PC-9 (cell line): ENCODE measurements at regions not wholly inside any gene's neighbourhood (a gene's known extent, or its start where the extent isn't known, plus 50 kb on each side); places are given as distances from the start of the nearest gene placed in this dataset.

Source experiments
- BruUV-seq: library from RNA; stranded (reverse); fragments of 400-500 nt; replicated peaks from 2 replicates; lab custom pipeline; 2021; lab: Mats Ljungman, UMichigan
- CTCF ChIA-PET: fragments of 300-600 bp; sonication (Branson Sonifier 250); formaldehyde crosslinking; loops from one replicate; lab custom pipeline; 2022; ENCODE audit warnings: antibody characterized with exemption; lab: Charles Lee
- POLR2A ChIA-PET: fragments of 300-600 bp; sonication (Branson Sonifier 250); formaldehyde crosslinking; loops from one replicate; lab custom pipeline; 2022; ENCODE audit warnings: antibody characterized with exemption; ENCODE audit not compliant: unreplicated experiment; lab: Charles Lee
- DNase-seq, 2 experiments: peaks; one replicate each; pipeline versions ENCODE4 v3.0.0 to v3.0.0-alpha.2; 2015 to 2022; ENCODE audit warnings: mixed read lengths in 1 of 2
- H2AFZ ChIP-seq: fragments of 200-600 bp; sonication (generic); 2 replicates; pipeline ENCODE4 v1.8.1; 2017; ENCODE audit warnings: antibody characterized with exemption
- H3F3A ChIP-seq: fragments of 200-600 bp; sonication (generic); 2 replicates; pipeline ENCODE4 v1.8.1; 2017; ENCODE audit warnings: antibody characterized with exemption, mild to moderate bottlenecking, low read depth; ENCODE audit not compliant: insufficient read depth
- H3K27ac ChIP-seq: fragments of 200-600 bp; sonication (generic); 2 replicates; pipeline ENCODE4 v1.6.1; 2016; ENCODE audit warnings: mixed run types
- H3K27me3 ChIP-seq: fragments of 200-600 bp; sonication (generic); 2 replicates; pipeline ENCODE4 v1.6.1; 2016; ENCODE audit warnings: low read depth, mixed run types; ENCODE audit not compliant: insufficient read depth
- H3K36me3 ChIP-seq: fragments of 200-600 bp; sonication (generic); 2 replicates; pipeline ENCODE4 v1.6.1; 2016; ENCODE audit warnings: low read depth, mixed run types
- H3K4me1 ChIP-seq: fragments of 200-600 bp; sonication (generic); replicated peaks from 2 replicates; pipeline ENCODE4 v1.6.1; 2016; ENCODE audit warnings: mixed run types; ENCODE audit not compliant: insufficient read depth
- H3K4me2 ChIP-seq: fragments of 200-600 bp; sonication (generic); 2 replicates; pipeline ENCODE4 v1.6.1; 2017; ENCODE audit warnings: mixed run types
- H3K4me3 ChIP-seq: fragments of 200-600 bp; sonication (generic); 2 replicates; pipeline ENCODE4 v1.6.1; 2016; ENCODE audit warnings: mixed run types
- H3K79me2 ChIP-seq: fragments of 200-600 bp; sonication (generic); 2 replicates; pipeline ENCODE4 v1.6.1; 2017; ENCODE audit warnings: low read depth, mixed run types
- H3K9me2 ChIP-seq: fragments of 200-600 bp; sonication (generic); 2 replicates; pipeline ENCODE4 v1.8.1; 2017; ENCODE audit warnings: mild to moderate bottlenecking; ENCODE audit not compliant: insufficient read depth
- H3K9me3 ChIP-seq: fragments of 200-600 bp; sonication (generic); 2 replicates; pipeline ENCODE4 v1.8.1; 2016; ENCODE audit warnings: low read depth; ENCODE audit not compliant: insufficient read depth
- H4K20me1 ChIP-seq: fragments of 200-600 bp; sonication (generic); 2 replicates; pipeline ENCODE4 v1.8.1; 2017; ENCODE audit not compliant: insufficient read depth
- CTCF ChIP-seq: fragments of 200-600 bp; sonication (generic); conservative IDR thresholded peaks from 2 replicates; pipeline ENCODE4 v1.6.1; 2017; ENCODE audit warnings: mixed run types, antibody characterized with exemption, mild to moderate bottlenecking, moderate library complexity
- EZH2 ChIP-seq: fragments of 200-600 bp; sonication (generic); IDR thresholded peaks from 2 replicates; pipeline ENCODE4 v1.8.0; 2017; ENCODE audit warnings: antibody characterized with exemption, low read depth
- intact Hi-C: fragments of 100-400 bp; cut with micrococcal nuclease; formaldehyde crosslinking; loops from one replicate; pipeline ENCODE4 v1.10.0; 2022; ENCODE audit not compliant: unreplicated experiment

DNA sequence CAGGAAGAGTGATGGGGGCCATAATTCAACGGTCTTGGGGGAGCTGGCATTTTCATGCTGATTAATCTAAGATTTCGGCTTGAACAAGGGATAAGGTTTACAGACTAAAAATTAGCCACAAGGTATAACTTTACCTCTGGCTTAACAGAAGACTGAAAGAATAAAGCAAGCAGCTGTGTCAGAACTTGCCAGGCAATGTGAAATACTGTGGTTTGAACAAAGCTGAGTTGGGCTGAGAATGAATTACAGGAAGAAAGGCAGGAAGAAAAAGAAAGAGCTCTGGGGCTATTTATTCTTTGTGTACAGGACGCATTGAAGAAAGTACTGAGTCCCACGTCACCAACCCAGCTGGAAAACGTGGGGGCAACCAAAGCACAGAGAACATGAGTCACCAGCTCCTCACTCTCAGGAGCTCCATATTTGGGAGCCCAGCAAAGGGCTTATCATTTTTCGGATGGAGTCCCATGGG, 121.5 kb upstream of the NEDD9 start:
- CTCF ChIA-PET: no interaction called here
- DNase-seq: no peak
- Histone ChIP-seq H3K9me3 (no peaks in the 10 kb centered on the region), H3K9me2 (no peaks in the 10 kb centered on the region), H3K27me3 (no peaks in the 10 kb centered on the region), H3F3A (peaks cover 4% of the 10 kb centered on the region; the same call in 1 of the 2 replicates), H4K20me1 (no peaks in the 10 kb centered on the region), H3K4me3 (no peak overlapping the region), H3K4me2 (no peak overlapping the region), H3K27ac (no peak overlapping the region), H3K79me2 (no peaks in the 10 kb centered on the region), H2AFZ (no peak overlapping the region), H3K4me1 (peaks cover 14% of the 10 kb centered on the region), H3K36me3 (no peaks in the 10 kb centered on the region)
- no peak for TF ChIP-seq EZH2
- BruUV-seq: no TSS peak
- POLR2A ChIA-PET: interaction anchor here (0.5 kb wide), 1 partner anchor 14 kb away, joined by 3 read pairs; no protein-coding TSS in a partner anchor
- intact Hi-C loops: no loop called here

DNA sequence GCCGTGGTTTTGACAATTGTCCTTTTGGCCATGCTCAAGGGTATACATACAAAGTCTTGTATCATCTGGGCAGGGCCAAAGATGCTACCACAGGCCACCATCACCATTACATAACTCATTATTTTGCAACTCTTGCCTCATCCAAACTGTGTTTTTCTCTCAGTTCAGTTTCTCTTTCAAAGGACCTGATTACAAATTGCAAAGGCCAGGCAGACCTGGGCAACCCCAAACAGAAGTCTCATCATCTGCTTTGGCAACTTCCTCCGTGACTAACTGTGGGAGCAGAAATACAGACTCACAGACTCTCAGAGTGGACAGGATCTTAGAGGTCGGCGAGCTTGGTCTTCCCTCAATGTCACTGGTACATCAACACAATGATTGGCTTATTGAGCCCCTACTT, 117.8 kb upstream of the NEDD9 start:
- Histone ChIP-seq H3K27me3 (no peaks in the 10 kb centered on the region), H3K4me1 (peaks cover 3% of the 10 kb centered on the region), H4K20me1 (no peaks in the 10 kb centered on the region), H2AFZ (no peak overlapping the region), H3K27ac (no peak overlapping the region), H3K9me3 (no peaks in the 10 kb centered on the region), H3F3A (no peaks in the 10 kb centered on the region), H3K9me2 (no peaks in the 10 kb centered on the region), H3K4me3 (no peak overlapping the region), H3K4me2 (no peak overlapping the region), H3K36me3 (no peaks in the 10 kb centered on the region), H3K79me2 (no peaks in the 10 kb centered on the region)
- intact Hi-C loops: no loop called here
- ChIA-PET POLR2A (no interaction called here), CTCF (no interaction called here)
- no peak for DNase-seq
- TF ChIP-seq CTCF: no peak
- no peak for TF ChIP-seq EZH2
- BruUV-seq: no TSS peak

GRCh38 chr6:11349880-11350279, 117.4 kb upstream of the NEDD9 start:
- no peak overlapping the region for H3K4me3 ChIP-seq
- intact Hi-C loops: no loop called here
- no peak for DNase-seq
- H3K4me1 ChIP-seq: peaks cover 7% of the 10 kb centered on the region
- H3K27me3 ChIP-seq: no peaks in the 10 kb centered on the region
- no peak overlapping the region for H2AFZ ChIP-seq
- no peaks in the 10 kb centered on the region for H3F3A ChIP-seq
- H3K79me2 ChIP-seq: no peaks in the 10 kb centered on the region
- no peaks in the 10 kb centered on the region for H3K36me3 ChIP-seq
- no peaks in the 10 kb centered on the region for H4K20me1 ChIP-seq
- TF ChIP-seq CTCF: no peak
- no peak for TF ChIP-seq EZH2
- CTCF ChIA-PET: no interaction called here
- no peak overlapping the region for H3K27ac ChIP-seq
- no TSS peak for BruUV-seq
- no peaks in the 10 kb centered on the region for H3K9me3 ChIP-seq
- POLR2A ChIA-PET: no interaction called here
- H3K9me2 ChIP-seq: no peaks in the 10 kb centered on the region
- H3K4me2 ChIP-seq: no peak overlapping the region

GRCh38 chr6:11346516-11346915, 114.0 kb upstream of the NEDD9 start:
- Histone ChIP-seq H3K9me2 (no peaks in the 10 kb centered on the region), H3K4me3 (no peak overlapping the region), H2AFZ (no peak overlapping the region), H3K4me1 (peaks cover 37% of the 10 kb centered on the region), H3K9me3 (no peaks in the 10 kb centered on the region), H3K79me2 (no peaks in the 10 kb centered on the region), H3K36me3 (no peaks in the 10 kb centered on the region), H4K20me1 (no peaks in the 10 kb centered on the region), H3K27ac (no peak overlapping the region), H3F3A (peaks cover 19% of the 10 kb centered on the region), H3K27me3 (no peaks in the 10 kb centered on the region), H3K4me2 (no peak overlapping the region)
- no peak for DNase-seq
- BruUV-seq: no TSS peak
- TF ChIP-seq EZH2 (no peak), CTCF (no peak)
- intact Hi-C loops: no loop called here
- ChIA-PET POLR2A (no interaction called here), CTCF (no interaction called here)
